ENCODE measurements at regions not wholly inside any gene's neighbourhood (a gene's known extent, or its start where the extent isn't known, plus 50 kb on each side); places are given as distances from the start of the nearest gene placed in this dataset.

GRCh38 chr10:29096303-29096824 lies 192.5 kb upstream of the LYZL1 start:
- no peak for DNase-seq

DNA sequence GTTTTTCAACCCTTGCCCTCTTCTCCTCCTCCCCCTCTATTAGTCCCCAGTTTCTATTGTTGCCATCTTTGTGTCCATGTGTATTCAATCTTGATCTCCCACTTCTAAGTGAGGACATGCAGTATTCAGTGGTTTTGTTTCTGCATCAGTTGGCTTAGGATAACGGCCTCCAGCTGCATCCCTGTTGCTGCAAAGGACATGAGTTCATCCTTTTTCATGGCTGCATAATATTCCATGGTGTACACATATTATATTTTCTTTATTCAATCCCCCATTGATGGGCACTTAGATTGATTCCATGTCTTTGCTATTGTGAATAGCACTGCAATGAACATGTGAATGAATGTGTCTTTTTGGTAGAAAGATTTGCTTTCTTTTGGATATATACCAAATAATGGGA lies 190.4 kb upstream of the LYZL1 start:
- no peak for DNase-seq

GRCh38 chr10:29099001-29099400 lies 189.9 kb upstream of the LYZL1 start:
- DNase-seq: no peak

DNA sequence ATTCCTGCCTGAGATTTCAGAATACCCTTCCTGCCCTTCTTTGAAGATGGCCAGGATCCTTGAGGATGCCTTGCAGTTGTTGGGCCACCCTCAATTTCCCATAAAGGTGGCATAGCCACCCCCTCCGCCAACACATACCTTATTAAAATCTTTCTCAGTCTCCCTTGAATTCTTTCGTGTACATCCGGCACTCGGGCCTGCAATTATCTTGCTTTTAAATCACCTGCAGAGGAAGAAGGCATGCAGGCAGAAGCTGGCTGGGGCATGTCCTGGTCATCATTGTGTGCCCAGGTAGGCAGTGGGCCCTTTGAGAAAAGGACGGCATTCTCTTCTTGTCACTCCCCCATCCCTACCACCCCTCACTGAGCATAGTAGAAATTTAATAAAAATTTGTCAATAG lies 189.5 kb upstream of the LYZL1 start:
- no peak for DNase-seq

GRCh38 chr10:29100505-29100904 lies 188.4 kb upstream of the LYZL1 start:
- no peak for DNase-seq

- DNase-seq: no peak
Observed at GRCh38 chr10:29102233-29102632, 186.6 kb upstream of the LYZL1 start.

DNA sequence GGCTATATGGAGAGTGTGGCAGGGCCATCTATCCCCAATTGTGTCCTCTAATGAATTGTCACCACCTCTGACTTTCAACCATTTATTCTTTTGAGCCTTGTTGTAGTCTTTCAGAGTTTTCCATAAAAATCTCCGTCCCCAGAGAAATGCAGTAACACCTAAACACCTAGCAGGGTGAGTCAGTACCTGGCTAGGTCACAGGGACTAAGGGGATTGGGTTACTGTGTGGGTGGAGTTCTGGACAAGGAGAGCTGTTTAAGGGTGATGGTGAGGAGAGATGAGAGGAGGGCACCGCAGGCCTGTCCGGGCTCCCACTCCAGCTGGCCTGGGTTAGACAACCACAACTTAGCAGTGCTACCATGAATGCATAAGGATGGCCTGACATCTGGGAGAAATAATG lies 186.2 kb upstream of the LYZL1 start:
- no peak for DNase-seq

DNA sequence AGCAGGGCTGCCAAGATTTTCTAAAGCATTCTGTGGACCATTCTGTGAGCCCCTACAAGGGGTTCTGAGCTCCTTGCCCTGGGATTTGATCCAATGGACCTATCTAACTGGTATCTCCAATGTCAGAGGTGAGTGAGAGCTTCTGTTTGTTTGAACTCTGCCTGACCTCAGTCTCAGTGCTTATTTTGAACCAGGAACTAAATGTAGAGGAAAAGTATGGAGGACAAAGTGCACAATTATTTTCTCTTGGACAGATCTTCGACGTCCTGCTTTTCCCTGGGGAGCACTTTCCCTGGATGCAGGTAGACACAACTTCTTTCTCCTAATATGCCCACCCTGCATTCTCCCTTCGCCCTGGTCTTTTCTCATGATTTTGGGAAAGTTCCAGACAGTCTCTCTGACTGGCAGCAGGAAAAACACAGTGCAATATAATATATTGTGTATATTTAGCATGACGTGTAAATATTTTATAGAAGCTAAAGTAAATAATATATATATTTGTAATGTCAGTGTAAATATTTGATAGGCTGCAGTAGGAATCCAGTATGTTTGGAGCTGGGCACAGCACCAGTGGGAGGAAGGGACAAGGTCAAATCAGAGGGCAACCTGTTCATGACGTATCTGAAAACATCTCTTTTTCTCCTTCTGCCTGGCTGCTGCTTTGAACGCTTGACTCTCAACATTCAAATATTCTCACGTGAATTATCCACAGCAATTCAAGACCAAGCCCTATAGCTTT lies 184.0 kb upstream of the LYZL1 start:
- DNase-seq: no peak

GRCh38 chr10:29105516-29106215 lies 183.2 kb upstream of the LYZL1 start:
- DNase-seq: no peak

DNA sequence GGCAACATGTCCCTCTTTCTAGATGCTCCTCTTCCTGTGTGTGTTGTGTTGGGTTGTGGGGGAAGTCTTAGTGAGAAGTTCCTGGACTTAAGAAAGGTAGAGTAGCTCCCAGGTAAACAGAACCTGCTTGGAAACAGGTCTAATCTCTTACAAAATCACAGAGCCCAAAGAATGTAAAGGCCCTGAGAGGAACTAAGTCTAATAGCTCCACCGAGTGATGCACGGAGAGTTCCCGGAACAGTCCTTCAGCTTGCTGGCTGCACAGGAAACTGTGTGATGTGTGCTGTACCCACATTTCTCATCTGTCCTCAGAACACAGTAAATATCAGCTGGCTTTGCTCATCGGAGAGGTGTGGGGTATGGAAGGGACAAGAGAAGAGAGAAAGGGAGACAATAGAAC lies 182.6 kb upstream of the LYZL1 start:
- DNase-seq: no peak

DNA sequence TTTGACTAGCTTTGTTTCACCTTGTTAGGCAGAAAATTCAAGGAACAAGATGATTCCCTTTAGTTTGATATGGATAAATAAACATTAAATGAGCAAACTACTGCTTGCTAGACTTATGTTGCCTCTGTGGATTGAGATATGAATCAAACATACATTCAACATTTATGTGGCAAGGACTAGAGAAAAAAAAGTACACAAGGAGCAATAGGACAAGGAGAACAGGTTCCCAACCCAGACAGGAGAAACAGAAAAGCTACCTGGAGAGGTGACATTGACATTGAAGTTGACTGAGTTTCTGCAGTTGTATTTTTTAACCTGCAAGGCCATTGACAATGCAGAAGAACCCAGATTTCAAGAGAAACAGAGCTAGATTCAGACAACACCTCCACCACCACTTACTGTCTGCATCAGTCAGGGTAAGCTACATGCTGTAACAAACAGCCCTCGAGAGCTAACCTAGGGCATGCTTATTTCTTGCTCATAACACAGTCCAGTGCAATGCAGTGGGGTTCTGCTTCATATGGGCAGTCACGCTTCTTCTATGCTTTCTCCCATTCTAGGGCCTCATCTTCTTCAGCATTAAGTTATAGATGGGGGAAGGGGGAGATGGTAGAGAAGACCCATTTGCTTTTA lies 180.9 kb upstream of the LYZL1 start:
- DNase-seq: no peak

GRCh38 chr10:29109707-29110571 lies 178.9 kb upstream of the LYZL1 start:
- DNase-seq: no peak

DNA sequence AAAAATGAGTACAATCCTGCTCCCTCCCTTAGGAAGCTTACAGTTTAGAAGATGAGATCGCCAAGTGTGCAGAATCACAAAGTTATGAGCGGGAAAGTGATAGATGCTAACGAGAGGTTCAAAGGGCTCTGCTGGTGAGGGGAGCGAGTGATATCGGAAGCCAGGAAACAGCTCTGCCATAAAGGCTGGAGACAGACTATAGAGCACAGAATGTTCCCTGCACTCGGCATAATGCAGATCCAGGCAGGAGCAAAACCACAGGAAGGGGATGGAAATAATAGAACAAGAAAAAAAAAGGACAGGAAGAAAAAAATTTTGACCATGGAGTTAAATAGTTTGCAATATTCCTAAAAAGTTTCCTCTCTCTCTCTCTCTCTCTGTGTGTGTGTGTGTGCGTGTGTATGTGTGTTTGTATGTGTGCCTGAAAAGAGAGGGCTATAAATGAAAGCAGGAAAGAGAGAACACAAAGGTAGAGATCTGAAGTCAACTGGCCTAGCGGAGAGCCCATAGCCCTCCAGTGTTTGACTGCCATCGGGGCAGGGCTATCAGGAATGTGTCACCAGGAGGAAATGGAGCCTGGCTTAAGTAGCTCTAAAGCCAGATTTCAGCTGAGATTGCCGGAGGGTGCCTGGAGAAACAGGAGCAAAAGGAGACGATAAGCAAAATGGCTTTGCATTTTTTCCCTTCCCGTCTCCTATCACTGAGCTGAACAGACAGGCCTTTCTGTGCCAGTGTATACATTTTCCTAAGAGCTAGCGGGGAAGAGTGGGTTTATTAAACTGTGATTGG lies 175.8 kb upstream of the LYZL1 start:
- no peak for DNase-seq

- DNase-seq: no peak
Observed at GRCh38 chr10:29113616-29113945, 175.3 kb upstream of the LYZL1 start.

- no peak for DNase-seq
Observed at GRCh38 chr10:29114141-29114540, 174.7 kb upstream of the LYZL1 start.

- no peak for DNase-seq
Observed at GRCh38 chr10:29117781-29118180, 171.1 kb upstream of the LYZL1 start.

GRCh38 chr10:29119374-29119773 lies 169.5 kb upstream of the LYZL1 start:
- no peak for DNase-seq

GRCh38 chr10:29120216-29120615 lies 168.7 kb upstream of the LYZL1 start:
- no peak for DNase-seq

GRCh38 chr10:29124864-29125263 lies 164.0 kb upstream of the LYZL1 start:
- no peak for DNase-seq

- no peak for DNase-seq
Observed at GRCh38 chr10:29127037-29127700, 161.7 kb upstream of the LYZL1 start.

DNA sequence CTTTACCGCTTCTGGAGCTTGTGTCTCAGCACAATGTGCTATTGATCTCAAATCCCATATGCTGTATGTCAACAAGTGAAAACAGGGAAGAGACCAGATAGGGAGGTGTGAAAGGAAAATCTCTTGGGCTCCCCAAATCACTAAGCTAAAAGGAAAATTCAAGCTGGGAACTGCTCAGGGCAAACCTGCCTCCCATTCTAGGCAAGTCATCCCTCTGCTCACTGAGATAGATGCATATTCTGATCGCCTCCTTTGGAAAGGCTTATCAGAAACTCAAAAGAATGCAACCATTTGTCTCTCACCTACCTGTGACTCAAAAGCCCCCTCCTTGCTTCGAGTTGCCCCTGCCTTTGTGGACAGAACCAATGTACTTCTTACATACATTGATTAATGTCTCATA lies 161.1 kb upstream of the LYZL1 start:
- no peak for DNase-seq

GRCh38 chr10:29130190-29130673 lies 158.6 kb upstream of the LYZL1 start:
- DNase-seq: no peak
